Glutamatergic neuron (in vitro differentiated cells): ENCODE measurements at regions not wholly inside any gene's neighbourhood (a gene's known extent, or its start where the extent isn't known, plus 50 kb on each side); places are given as distances from the start of the nearest gene placed in this dataset.

ENCODE experiments used
- DNase-seq: peaks from one replicate; pipeline ENCODE4 v3.0.0; 2022
- H3K27ac Mint-ChIP-seq: one replicate; pipeline ENCODE4 v1.8.0; 2020; ENCODE audit warnings: mild to moderate bottlenecking, mixed read lengths, inconsistent platforms; ENCODE audit not compliant: unreplicated experiment
- H3K27me3 Mint-ChIP-seq: one replicate; pipeline ENCODE4 v1.8.0; 2020; ENCODE audit warnings: mild to moderate bottlenecking, moderate library complexity, mixed read lengths, inconsistent platforms; ENCODE audit not compliant: unreplicated experiment
- H3K36me3 Mint-ChIP-seq: one replicate; pipeline ENCODE4 v1.8.0; 2020; ENCODE audit warnings: mild to moderate bottlenecking, mixed read lengths, inconsistent platforms; ENCODE audit not compliant: unreplicated experiment
- H3K4me1 Mint-ChIP-seq: one replicate; pipeline ENCODE4 v1.8.0; 2020; ENCODE audit warnings: mild to moderate bottlenecking, low read depth, mixed read lengths, inconsistent platforms; ENCODE audit not compliant: unreplicated experiment
- H3K4me3 Mint-ChIP-seq: one replicate; pipeline ENCODE4 v1.8.0; 2020; ENCODE audit warnings: mild to moderate bottlenecking, mixed read lengths, inconsistent platforms; ENCODE audit not compliant: unreplicated experiment
- H3K9me3 Mint-ChIP-seq: one replicate; pipeline ENCODE4 v1.8.0; 2020; ENCODE audit warnings: mild to moderate bottlenecking, moderate library complexity, mixed read lengths, inconsistent platforms; ENCODE audit not compliant: unreplicated experiment
- CTCF ChIP-seq: fragments of 200-600 bp; sonication (generic); IDR thresholded peaks from one replicate; pipeline ENCODE4 v1.5.0; 2021; ENCODE audit not compliant: partially characterized antibody, unreplicated experiment

DNA sequence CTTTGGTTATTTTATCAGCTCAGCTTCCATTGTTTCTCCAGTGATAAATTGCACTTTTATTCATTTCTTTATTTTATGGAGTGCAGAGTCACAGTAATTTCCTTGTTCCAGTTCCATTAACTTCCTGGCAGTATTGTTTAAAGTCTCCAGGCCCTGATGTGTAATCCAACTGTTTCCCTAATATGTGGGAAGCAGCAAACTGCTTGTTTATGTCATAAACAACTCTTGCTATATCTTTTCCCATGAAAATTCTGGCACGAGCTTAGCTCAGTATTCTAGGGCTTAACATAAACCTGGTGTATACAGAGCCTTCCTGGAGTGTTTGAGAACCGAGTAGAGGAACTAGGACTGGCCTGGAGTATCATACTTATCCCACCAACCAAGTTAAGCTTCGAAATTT lies 83.5 kb upstream of the ARGLU1 start:
- Mint-ChIP-seq H3K4me1 (no peaks in the 10 kb centered on the region), H3K36me3 (peaks cover 8% of the 10 kb centered on the region), H3K27me3 (peaks cover 2% of the 10 kb centered on the region), H3K27ac (no peak overlapping the region), H3K4me3 (no peak overlapping the region), H3K9me3 (no peaks in the 10 kb centered on the region)
- TF ChIP-seq CTCF, result no peak
- no peak for DNase-seq

GRCh38 chr13:106650690-106651205 lies 82.8 kb upstream of the ARGLU1 start:
- H3K27me3 Mint-ChIP-seq, result peaks cover 2% of the 10 kb centered on the region
- H3K4me1 Mint-ChIP-seq, result no peaks in the 10 kb centered on the region
- H3K27ac Mint-ChIP-seq, result no peak overlapping the region
- no peak for TF ChIP-seq CTCF
- H3K4me3 Mint-ChIP-seq, result no peak overlapping the region
- H3K9me3 Mint-ChIP-seq, result no peaks in the 10 kb centered on the region
- H3K36me3 Mint-ChIP-seq, result peaks cover 8% of the 10 kb centered on the region
- no peak for DNase-seq

- no peaks in the 10 kb centered on the region for H3K9me3 Mint-ChIP-seq
- H3K4me1 Mint-ChIP-seq, result no peaks in the 10 kb centered on the region
- H3K27ac Mint-ChIP-seq, result no peak overlapping the region
- TF ChIP-seq CTCF, result no peak
- DNase-seq, result no peak
- H3K27me3 Mint-ChIP-seq, result no peaks in the 10 kb centered on the region
- no peak overlapping the region for H3K4me3 Mint-ChIP-seq
- H3K36me3 Mint-ChIP-seq, result peaks cover 8% of the 10 kb centered on the region
These were observed 81.6 kb upstream of the ARGLU1 start for GRCh38 chr13:106649495-106649894.

DNA sequence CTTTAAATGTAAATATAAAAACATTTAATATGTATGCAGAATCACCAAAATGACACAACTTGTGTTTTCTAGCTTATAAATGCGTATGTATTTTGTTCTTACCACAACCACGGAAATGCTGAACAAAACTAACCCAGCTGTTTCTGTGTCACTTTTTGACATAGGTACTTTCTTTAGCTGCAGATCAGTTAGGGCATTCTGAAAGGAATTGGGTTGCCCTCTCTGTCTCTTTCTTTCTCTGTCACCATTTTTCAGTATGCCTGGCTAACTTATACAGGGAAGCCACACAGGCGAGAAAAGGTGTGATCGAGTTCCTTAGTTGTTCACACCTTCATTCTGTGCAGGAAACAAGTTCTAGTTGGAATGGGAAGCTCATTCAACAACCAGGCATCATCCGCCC lies 72.6 kb upstream of the ARGLU1 start:
- no peak overlapping the region for H3K4me3 Mint-ChIP-seq
- H3K9me3 Mint-ChIP-seq, result no peaks in the 10 kb centered on the region
- H3K36me3 Mint-ChIP-seq, result no peaks in the 10 kb centered on the region
- H3K27me3 Mint-ChIP-seq, result peaks cover 4% of the 10 kb centered on the region
- TF ChIP-seq CTCF, result no peak
- H3K4me1 Mint-ChIP-seq, result no peaks in the 10 kb centered on the region
- no peak for DNase-seq
- H3K27ac Mint-ChIP-seq, result no peak overlapping the region

- no peak for TF ChIP-seq CTCF
- no peak overlapping the region for H3K4me3 Mint-ChIP-seq
- DNase-seq, result no peak
- H3K27me3 Mint-ChIP-seq, result peaks cover 4% of the 10 kb centered on the region
- H3K27ac Mint-ChIP-seq, result no peak overlapping the region
- H3K36me3 Mint-ChIP-seq, result no peaks in the 10 kb centered on the region
- H3K9me3 Mint-ChIP-seq, result peaks cover 3% of the 10 kb centered on the region
- no peaks in the 10 kb centered on the region for H3K4me1 Mint-ChIP-seq
These were observed 69.6 kb upstream of the ARGLU1 start for GRCh38 chr13:106637519-106637918.
